H9 (cell line): ENCODE measurements at regions not wholly inside any gene's neighbourhood (a gene's known extent, or its start where the extent isn't known, plus 50 kb on each side); places are given as distances from the start of the nearest gene placed in this dataset.

ENCODE experiments used
- DNase-seq: peaks from one replicate; pipeline ENCODE4 v3.0.0-alpha.2; 2017
- H2AFZ ChIP-seq: one replicate; pipeline ENCODE4 v1.6.1; 2013; ENCODE audit warnings: mild to moderate bottlenecking, low read length, control low read depth, moderate library complexity
- H2AK5ac ChIP-seq: 2 replicates; pipeline ENCODE4 v1.6.1; 2013; ENCODE audit warnings: low read length, control low read depth, mixed read lengths; ENCODE audit not compliant: insufficient read length
- H2BK120ac ChIP-seq: one replicate; pipeline ENCODE4 v1.6.1; 2013; ENCODE audit warnings: low read depth, mild to moderate bottlenecking, low read length, control low read depth, inconsistent platforms; ENCODE audit not compliant: poor library complexity, severe bottlenecking
- H2BK12ac ChIP-seq: 2 replicates; pipeline ENCODE4 v1.6.1; 2013; ENCODE audit warnings: low read length, control low read depth, mixed read lengths, low read depth; ENCODE audit not compliant: insufficient read length
- H2BK15ac ChIP-seq: 2 replicates; pipeline ENCODE4 v1.6.1; 2013; ENCODE audit warnings: low read depth, low read length, control low read depth
- H2BK20ac ChIP-seq: one replicate; pipeline ENCODE4 v1.6.1; 2013; ENCODE audit warnings: low read depth, mild to moderate bottlenecking, low read length, control low read depth, inconsistent platforms; ENCODE audit not compliant: poor library complexity, severe bottlenecking
- H2BK5ac ChIP-seq: 2 replicates; pipeline ENCODE4 v1.6.1; 2013; ENCODE audit warnings: low read length, control low read depth, mixed read lengths; ENCODE audit not compliant: insufficient read length
- H3K14ac ChIP-seq: 2 replicates; pipeline ENCODE4 v1.6.1; 2013; ENCODE audit warnings: low read length, control low read depth; ENCODE audit not compliant: insufficient read depth
- H3K18ac ChIP-seq: 2 replicates; pipeline ENCODE4 v1.6.1; 2013; ENCODE audit warnings: low read depth, mild to moderate bottlenecking, mixed read lengths, low read length, control low read depth; ENCODE audit not compliant: insufficient read length
- H3K23ac ChIP-seq: 2 replicates; pipeline ENCODE4 v1.6.1; 2013; ENCODE audit warnings: low read length, control low read depth, mixed read lengths, low read depth; ENCODE audit not compliant: insufficient read length
- H3K23me2 ChIP-seq: 2 replicates; pipeline ENCODE4 v1.6.1; 2013; ENCODE audit warnings: low read depth, mild to moderate bottlenecking, mixed read lengths, low read length, control low read depth; ENCODE audit not compliant: insufficient read length, poor library complexity, severe bottlenecking
- H3K27ac ChIP-seq: 2 replicates; pipeline ENCODE4 v1.5.1; 2013; ENCODE audit warnings: low read length, control low read depth, mixed read lengths, low read depth; ENCODE audit not compliant: insufficient read length
- H3K27me3 ChIP-seq: 2 replicates; pipeline ENCODE4 v1.6.1; 2013; ENCODE audit warnings: low read length, control low read depth, inconsistent platforms; ENCODE audit not compliant: insufficient read depth
- H3K4ac ChIP-seq: 2 replicates; pipeline ENCODE4 v1.6.1; 2013; ENCODE audit warnings: low read depth, mild to moderate bottlenecking, control low read depth, inconsistent platforms, low read length, moderate library complexity
- H3K4me1 ChIP-seq: 2 replicates; pipeline ENCODE4 v1.6.1; 2013; ENCODE audit warnings: low read length, control low read depth, inconsistent platforms; ENCODE audit not compliant: insufficient read depth
- H3K4me2 ChIP-seq: 2 replicates; pipeline ENCODE4 v1.6.1; 2013; ENCODE audit warnings: low read length, control low read depth, mixed read lengths; ENCODE audit not compliant: insufficient read length, insufficient read depth
- H3K56ac ChIP-seq: 2 replicates; pipeline ENCODE4 v1.6.1; 2013; ENCODE audit warnings: low read depth, mild to moderate bottlenecking, mixed read lengths, low read length, control low read depth; ENCODE audit not compliant: insufficient read length
- H3K79me1 ChIP-seq: 2 replicates; pipeline ENCODE4 v1.6.1; 2013; ENCODE audit warnings: low read depth, mild to moderate bottlenecking, moderate library complexity, low read length, control low read depth, inconsistent platforms; ENCODE audit not compliant: insufficient read depth, poor library complexity, severe bottlenecking
- H3K79me2 ChIP-seq: 2 replicates; pipeline ENCODE4 v1.6.1; 2013; ENCODE audit warnings: low read length, control low read depth, inconsistent platforms; ENCODE audit not compliant: insufficient read depth
- H3K9ac ChIP-seq: 2 replicates; pipeline ENCODE4 v1.6.1; 2013; ENCODE audit warnings: low read length, control low read depth, mixed read lengths; ENCODE audit not compliant: insufficient read length; ENCODE audit errors: extremely low read depth
- H3K9me3 ChIP-seq: one replicate; pipeline ENCODE4 v1.6.1; 2013; ENCODE audit warnings: low read depth, low read length, inconsistent platforms; ENCODE audit not compliant: control insufficient read depth
- H3T11ph ChIP-seq: one replicate; pipeline ENCODE4 v1.6.1; 2013; ENCODE audit warnings: mild to moderate bottlenecking, low read length, control low read depth, inconsistent platforms
- H4K20me1 ChIP-seq: one replicate; pipeline ENCODE4 v1.6.1; 2013; ENCODE audit not compliant: control insufficient read depth, insufficient read length, insufficient read depth
- H4K5ac ChIP-seq: 2 replicates; pipeline ENCODE4 v1.6.1; 2013; ENCODE audit warnings: low read depth, mild to moderate bottlenecking, mixed read lengths, low read length, control low read depth; ENCODE audit not compliant: insufficient read length
- H4K8ac ChIP-seq: replicated peaks from 2 replicates; pipeline ENCODE4 v1.6.1; 2013; ENCODE audit warnings: low read length, control low read depth, mixed read lengths, low read depth; ENCODE audit not compliant: insufficient read length
- H4K91ac ChIP-seq: 2 replicates; pipeline ENCODE4 v1.6.1; 2013; ENCODE audit warnings: low read depth, mild to moderate bottlenecking, moderate library complexity, mixed read lengths, low read length, control low read depth; ENCODE audit not compliant: insufficient read length
- H3K27ac Mint-ChIP-seq, 3 experiments: 2 replicates in 2 of 3; 3 replicates in 1 of 3; pipeline ENCODE4 v1.8.0; 2020 to 2021; ENCODE audit warnings: mixed read lengths in 3 of 3, mild to moderate bottlenecking in 1 of 3, moderate library complexity in 1 of 3
- H3K27me3 Mint-ChIP-seq: 2 replicates; pipeline ENCODE4 v1.8.0; 2021; ENCODE audit warnings: low read depth, mild to moderate bottlenecking, moderate library complexity, mixed read lengths
- H3K36me3 Mint-ChIP-seq, 3 experiments: 2 replicates in 2 of 3; 3 replicates in 1 of 3; pipeline ENCODE4 v1.8.0; 2020 to 2021; ENCODE audit warnings: low read depth in 3 of 3, mixed read lengths in 3 of 3; ENCODE audit not compliant: insufficient read depth in 1 of 3
- H3K4me1 Mint-ChIP-seq, 2 experiments: 2 replicates each; pipeline ENCODE4 v1.8.0; 2020; ENCODE audit warnings: mixed read lengths in 2 of 2
- H3K4me3 Mint-ChIP-seq, 2 experiments: 2 replicates in 1 of 2; 3 replicates in 1 of 2; pipeline ENCODE4 v1.8.0; 2020 to 2021; ENCODE audit warnings: mild to moderate bottlenecking in 2 of 2, mixed read lengths in 2 of 2, moderate library complexity in 1 of 2
- H3K9me3 Mint-ChIP-seq, 2 experiments: 2 replicates in 1 of 2; 3 replicates in 1 of 2; pipeline ENCODE4 v1.8.0; 2020; ENCODE audit warnings: mild to moderate bottlenecking in 2 of 2, mixed read lengths in 2 of 2, moderate library complexity in 1 of 2
- WGBS: extraction: QIAGEN DNeasy Blood & Tissue Kit; methylation state at CpG from one replicate; pipeline ENCODE4 v1.1.7; 2013; ENCODE audit warnings: missing lambda C conversion rate, low lambda C conversion rate, mixed read lengths; ENCODE audit not compliant: insufficient read length; ENCODE audit errors: extremely low coverage; 5-methylcytosine and 5-hydroxymethylcytosine counted together
- TF ChIP-seq, protein P1 (sequence below): fragments of 200-600 bp; sonication (generic); conservative IDR thresholded peaks from 3 replicates; pipeline ENCODE4 v1.8.0; 2021; ENCODE audit warnings: antibody characterized with exemption, mild to moderate bottlenecking

DNA sequence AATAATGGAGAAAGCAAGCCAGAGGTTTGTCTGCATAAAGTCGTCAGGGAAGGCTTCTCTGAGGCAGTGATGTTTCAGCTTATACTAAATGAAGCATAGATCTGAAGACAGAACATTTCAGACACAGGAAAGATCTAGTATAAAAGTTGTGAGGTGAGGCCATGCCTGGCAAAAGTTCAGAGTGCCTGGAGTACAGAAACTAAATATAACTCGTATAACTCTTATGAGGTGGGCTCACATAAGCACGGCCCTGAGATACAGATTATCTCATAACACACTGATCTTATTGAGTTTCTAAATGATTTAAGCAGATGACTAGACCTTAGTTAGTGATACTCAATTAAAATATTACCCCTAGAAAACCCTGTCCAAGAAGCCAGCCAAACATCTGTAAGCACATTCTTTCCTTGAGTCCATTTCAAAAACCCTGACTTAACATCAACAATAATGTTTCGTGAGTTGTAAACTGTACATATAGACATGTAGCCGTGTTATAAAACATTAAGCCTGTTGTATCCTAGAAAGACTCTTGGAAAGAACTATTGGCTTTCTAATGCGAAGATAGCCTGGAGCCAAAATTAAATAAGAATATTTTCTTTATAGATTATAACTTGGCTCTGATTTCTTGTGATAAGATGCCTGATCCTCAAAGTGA, 667.6 kb downstream of the TENT5A start:
- Histone ChIP-seq H3K18ac (no peak overlapping the region), H4K5ac (no peak overlapping the region), H2BK20ac (no peak overlapping the region), H3K9ac (no peak overlapping the region), H3K27ac (no peak overlapping the region), H2AK5ac (no peak overlapping the region), H3T11ph (no peak overlapping the region), H3K9me3 (no peaks in the 10 kb centered on the region), H4K91ac (no peak overlapping the region), H3K56ac (no peak overlapping the region), H3K79me1 (no peaks in the 10 kb centered on the region), H2BK5ac (no peak overlapping the region), H2AFZ (no peak overlapping the region), H3K79me2 (no peaks in the 10 kb centered on the region), H3K4me1 (no peaks in the 10 kb centered on the region; the same call in 1 of the 2 replicates), H3K27me3 (no peaks in the 10 kb centered on the region), H2BK12ac (no peak overlapping the region), H3K4me2 (no peak overlapping the region), H3K23me2 (no peaks in the 10 kb centered on the region), H3K23ac (no peak overlapping the region), H4K8ac (no peak overlapping the region), H4K20me1 (no peaks in the 10 kb centered on the region), H2BK15ac (no peak overlapping the region), H3K14ac (no peak overlapping the region), H3K4ac (no peak overlapping the region), H2BK120ac (no peak overlapping the region)
- H3K36me3 Mint-ChIP-seq = no peaks in the 10 kb centered on the region
- H3K4me1 Mint-ChIP-seq = peaks cover 9% of the 10 kb centered on the region in 2 experiments
- peak overlapping the region in 1 of 3 experiments; percentile 74; a peak in 2 of 7 replicates for H3K27ac Mint-ChIP-seq
- H3K9me3 Mint-ChIP-seq = no peaks in the 10 kb centered on the region
- H3K4me3 Mint-ChIP-seq = no peak overlapping the region
- WGBS = no CpG with 5 or more reads among the region's 6 CpGs
- no peaks in the 10 kb centered on the region for H3K27me3 Mint-ChIP-seq
- DNase-seq = no peak
- TF ChIP-seq, protein P1, sequence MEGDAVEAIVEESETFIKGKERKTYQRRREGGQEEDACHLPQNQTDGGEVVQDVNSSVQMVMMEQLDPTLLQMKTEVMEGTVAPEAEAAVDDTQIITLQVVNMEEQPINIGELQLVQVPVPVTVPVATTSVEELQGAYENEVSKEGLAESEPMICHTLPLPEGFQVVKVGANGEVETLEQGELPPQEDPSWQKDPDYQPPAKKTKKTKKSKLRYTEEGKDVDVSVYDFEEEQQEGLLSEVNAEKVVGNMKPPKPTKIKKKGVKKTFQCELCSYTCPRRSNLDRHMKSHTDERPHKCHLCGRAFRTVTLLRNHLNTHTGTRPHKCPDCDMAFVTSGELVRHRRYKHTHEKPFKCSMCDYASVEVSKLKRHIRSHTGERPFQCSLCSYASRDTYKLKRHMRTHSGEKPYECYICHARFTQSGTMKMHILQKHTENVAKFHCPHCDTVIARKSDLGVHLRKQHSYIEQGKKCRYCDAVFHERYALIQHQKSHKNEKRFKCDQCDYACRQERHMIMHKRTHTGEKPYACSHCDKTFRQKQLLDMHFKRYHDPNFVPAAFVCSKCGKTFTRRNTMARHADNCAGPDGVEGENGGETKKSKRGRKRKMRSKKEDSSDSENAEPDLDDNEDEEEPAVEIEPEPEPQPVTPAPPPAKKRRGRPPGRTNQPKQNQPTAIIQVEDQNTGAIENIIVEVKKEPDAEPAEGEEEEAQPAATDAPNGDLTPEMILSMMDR = no peak
